ENCODE measurements at regions not wholly inside any gene's neighbourhood (a gene's known extent, or its start where the extent isn't known, plus 50 kb on each side); places are given as distances from the start of the nearest gene placed in this dataset.

- TF ChIP-seq, protein P1, sequence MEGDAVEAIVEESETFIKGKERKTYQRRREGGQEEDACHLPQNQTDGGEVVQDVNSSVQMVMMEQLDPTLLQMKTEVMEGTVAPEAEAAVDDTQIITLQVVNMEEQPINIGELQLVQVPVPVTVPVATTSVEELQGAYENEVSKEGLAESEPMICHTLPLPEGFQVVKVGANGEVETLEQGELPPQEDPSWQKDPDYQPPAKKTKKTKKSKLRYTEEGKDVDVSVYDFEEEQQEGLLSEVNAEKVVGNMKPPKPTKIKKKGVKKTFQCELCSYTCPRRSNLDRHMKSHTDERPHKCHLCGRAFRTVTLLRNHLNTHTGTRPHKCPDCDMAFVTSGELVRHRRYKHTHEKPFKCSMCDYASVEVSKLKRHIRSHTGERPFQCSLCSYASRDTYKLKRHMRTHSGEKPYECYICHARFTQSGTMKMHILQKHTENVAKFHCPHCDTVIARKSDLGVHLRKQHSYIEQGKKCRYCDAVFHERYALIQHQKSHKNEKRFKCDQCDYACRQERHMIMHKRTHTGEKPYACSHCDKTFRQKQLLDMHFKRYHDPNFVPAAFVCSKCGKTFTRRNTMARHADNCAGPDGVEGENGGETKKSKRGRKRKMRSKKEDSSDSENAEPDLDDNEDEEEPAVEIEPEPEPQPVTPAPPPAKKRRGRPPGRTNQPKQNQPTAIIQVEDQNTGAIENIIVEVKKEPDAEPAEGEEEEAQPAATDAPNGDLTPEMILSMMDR (IDR thresholded peaks at IDR 0.05) = no peak
Observed at GRCh38 chr2:239640210-239640609, 239.4 kb upstream of the HDAC4 start.

DNA sequence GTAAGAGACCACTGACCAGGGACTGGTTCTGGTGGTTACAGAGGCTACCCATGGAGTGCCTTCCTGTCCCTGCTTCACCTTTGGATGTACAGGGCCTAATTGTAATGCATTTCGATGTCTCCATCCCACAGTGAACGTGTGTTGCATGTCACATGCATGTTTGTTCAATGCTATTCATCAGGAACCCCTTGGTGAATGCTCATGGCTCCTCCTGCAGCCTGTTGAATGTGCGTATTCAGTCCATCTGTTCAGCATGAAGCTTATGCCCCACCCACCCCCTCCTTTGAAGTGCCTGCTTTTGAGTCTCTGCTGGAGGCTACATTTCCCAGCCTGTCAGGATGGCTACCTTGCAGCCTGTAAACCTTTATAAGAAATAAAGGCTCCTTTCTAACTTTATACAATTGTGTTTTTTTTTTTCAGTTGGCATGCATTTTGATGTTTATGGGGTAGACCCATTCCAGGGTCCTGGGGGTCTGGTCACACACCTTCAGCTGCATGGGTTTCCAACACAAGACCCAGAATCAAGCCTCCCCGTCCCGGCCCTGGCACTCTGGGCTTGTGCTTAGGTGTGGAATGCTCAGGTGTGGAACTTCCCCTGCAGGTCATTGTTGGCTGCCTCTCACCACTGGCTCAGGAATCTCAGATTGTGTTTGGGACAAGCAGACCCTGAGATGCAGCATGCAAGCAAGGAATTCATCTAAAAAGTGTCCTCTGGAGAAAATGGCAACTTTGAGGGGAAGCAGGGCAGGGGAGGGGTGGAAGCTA, 238.8 kb upstream of the HDAC4 start:
- TF ChIP-seq, protein P1 (IDR thresholded peaks at IDR 0.05) = no peak

- TF ChIP-seq, protein P1 (IDR thresholded peaks at IDR 0.05) = no peak
Observed at GRCh38 chr2:239638376-239638775, 237.6 kb upstream of the HDAC4 start.

DNA sequence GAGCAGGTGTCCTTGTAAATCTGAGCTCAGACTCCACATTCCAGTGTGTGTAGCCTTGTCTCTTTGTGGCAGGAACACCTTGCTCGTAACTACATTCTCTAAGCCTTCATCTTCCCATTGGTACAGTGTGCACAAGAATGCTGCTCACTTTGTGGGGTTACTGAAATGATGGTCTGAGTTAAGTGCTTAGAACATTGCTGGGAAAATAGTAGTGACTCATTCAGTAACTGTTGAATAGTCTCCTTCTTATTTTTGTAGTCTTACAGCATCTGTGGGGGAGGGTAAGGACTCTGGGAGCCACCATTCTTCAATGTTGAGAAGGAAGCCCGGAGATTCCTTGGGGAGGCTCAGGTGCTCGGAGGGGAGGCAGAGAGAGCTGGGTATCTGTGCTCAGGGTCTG, 236.0 kb upstream of the HDAC4 start:
- TF ChIP-seq, protein P1 (IDR thresholded peaks at IDR 0.05) = no peak

DNA sequence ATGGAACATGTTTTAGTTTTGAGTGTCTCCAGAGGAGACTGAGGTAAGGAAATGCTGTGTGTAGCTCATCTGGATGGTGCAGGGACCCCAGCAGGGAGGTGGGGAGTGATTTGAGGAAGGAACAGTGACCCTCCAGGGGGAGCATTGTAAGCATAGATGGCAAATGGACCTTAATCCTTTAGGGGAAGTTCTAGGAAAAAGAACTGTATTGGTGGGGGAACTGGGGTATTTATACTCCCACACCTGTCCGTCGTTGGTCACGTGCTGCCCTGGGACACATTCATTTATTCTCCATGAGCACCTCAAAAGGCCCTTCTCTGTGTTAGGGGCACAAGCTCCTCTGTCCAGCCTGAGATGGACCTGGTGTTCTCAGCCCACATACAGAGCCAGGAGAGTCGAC, 233.9 kb upstream of the HDAC4 start:
- TF ChIP-seq, protein P1 (IDR thresholded peaks at IDR 0.05) = no peak

DNA sequence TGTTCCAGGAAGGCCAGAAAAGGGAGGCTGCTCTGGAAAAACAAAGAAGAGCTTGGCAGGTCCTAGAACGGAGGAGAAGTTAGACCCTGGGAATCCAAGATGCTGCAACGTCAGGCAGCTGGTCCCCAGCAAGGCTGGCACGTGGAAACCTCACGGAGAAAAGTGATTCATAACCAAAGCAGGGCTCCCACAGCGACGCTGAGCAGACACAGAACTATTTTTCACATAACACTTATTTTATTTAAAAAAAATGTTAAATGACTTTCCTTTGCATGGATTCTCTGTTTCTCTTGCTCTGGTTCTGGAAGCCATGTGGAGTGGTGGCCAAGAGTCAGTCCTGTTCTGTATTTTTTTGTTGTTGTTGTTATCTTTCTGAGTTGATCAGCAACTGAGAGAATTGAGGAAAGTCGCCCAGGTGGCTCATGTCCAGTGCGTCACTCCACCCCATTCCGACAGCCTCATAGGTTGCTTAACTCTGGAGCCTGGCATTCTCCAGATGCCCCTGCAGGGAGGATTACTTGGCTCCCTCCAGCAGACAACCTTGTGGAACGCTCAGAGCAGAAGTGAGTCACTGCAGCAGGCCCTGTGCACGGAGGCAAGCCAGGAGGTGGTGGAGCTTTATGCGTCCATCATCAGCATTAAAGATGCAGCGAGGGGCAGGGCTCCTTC, 229.9 kb upstream of the HDAC4 start:
- TF ChIP-seq, protein P1 (IDR thresholded peaks at IDR 0.05) = no peak

DNA sequence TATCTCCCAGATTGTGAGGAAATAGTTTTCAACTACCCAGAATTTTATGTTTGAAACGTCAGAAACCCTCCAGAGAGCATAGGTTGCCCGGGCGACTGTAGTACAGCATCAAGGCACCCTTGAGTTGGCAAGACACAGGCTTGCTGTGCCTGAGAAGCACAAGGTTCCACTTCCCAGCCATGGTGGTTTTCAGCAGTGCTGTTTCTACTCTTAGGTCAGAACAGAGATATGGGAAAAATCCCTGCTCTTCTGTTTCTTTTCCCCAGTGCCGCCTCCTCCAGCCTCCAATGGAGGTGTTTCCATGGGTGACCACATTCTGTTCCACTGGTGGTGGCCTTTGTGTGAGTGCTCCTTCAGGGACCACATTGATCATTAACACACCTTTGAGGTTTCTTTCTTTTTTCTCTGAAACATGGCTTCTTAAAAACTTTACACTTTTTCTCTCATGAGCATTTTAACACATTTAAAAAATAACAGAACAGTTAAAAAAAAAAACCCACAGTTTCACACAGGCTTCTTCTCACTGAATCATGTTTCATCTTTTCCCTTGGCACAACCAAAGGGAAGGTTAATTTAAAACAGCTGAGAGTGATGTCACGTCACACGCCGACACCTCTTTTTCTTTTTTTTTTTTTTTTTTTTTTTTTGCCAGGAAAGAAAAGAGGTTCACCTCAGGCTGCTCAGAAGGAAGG, 229.3 kb upstream of the HDAC4 start:
- TF ChIP-seq, protein P1 (IDR thresholded peaks at IDR 0.05) = no peak
